AG09309 (cell line): ENCODE measurements at regions not wholly inside any gene's neighbourhood (a gene's known extent, or its start where the extent isn't known, plus 50 kb on each side); places are given as distances from the start of the nearest gene placed in this dataset.

Source experiments
- DNase-seq: peaks from one replicate; pipeline ENCODE4 v3.0.0-alpha.2; 2010; ENCODE audit warnings: low read depth
- H3K4me3 ChIP-seq: 2 replicates; pipeline ENCODE4 v1.5.1; 2011; ENCODE audit warnings: mild to moderate bottlenecking, low read depth, low read length, moderate library complexity; ENCODE audit not compliant: control insufficient read depth
- TF ChIP-seq, protein P1 (sequence below): IDR thresholded peaks from 2 replicates; pipeline ENCODE4 v1.5.1; 2011; ENCODE audit warnings: mild to moderate bottlenecking, low read depth, low read length, inconsistent platforms; ENCODE audit not compliant: insufficient read depth, control insufficient read depth; ENCODE audit errors: missing control alignments

DNA sequence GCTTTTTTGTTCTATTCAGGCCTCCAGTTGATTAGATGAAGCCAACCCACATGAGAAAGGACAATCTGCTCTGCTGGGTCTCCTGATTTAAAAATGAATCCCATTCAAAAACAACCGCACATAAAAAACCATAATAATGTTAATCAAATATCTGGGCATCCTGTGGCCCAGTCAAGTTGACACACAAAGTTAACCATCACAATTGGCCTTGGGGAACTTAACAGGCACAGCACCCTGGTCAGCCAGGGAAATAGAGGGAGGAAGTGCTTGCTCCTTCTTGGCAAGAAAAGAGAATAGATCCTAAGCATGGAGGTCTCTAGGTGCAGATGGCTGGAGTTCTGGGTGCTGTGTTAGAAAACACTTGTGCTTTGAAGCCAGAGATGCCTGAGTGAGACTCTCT is 109.6 kb upstream of the OLIG2 start:
- H3K4me3 ChIP-seq, result no peak overlapping the region
- TF ChIP-seq, protein P1, sequence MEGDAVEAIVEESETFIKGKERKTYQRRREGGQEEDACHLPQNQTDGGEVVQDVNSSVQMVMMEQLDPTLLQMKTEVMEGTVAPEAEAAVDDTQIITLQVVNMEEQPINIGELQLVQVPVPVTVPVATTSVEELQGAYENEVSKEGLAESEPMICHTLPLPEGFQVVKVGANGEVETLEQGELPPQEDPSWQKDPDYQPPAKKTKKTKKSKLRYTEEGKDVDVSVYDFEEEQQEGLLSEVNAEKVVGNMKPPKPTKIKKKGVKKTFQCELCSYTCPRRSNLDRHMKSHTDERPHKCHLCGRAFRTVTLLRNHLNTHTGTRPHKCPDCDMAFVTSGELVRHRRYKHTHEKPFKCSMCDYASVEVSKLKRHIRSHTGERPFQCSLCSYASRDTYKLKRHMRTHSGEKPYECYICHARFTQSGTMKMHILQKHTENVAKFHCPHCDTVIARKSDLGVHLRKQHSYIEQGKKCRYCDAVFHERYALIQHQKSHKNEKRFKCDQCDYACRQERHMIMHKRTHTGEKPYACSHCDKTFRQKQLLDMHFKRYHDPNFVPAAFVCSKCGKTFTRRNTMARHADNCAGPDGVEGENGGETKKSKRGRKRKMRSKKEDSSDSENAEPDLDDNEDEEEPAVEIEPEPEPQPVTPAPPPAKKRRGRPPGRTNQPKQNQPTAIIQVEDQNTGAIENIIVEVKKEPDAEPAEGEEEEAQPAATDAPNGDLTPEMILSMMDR, result no peak
- no peak for DNase-seq

DNA sequence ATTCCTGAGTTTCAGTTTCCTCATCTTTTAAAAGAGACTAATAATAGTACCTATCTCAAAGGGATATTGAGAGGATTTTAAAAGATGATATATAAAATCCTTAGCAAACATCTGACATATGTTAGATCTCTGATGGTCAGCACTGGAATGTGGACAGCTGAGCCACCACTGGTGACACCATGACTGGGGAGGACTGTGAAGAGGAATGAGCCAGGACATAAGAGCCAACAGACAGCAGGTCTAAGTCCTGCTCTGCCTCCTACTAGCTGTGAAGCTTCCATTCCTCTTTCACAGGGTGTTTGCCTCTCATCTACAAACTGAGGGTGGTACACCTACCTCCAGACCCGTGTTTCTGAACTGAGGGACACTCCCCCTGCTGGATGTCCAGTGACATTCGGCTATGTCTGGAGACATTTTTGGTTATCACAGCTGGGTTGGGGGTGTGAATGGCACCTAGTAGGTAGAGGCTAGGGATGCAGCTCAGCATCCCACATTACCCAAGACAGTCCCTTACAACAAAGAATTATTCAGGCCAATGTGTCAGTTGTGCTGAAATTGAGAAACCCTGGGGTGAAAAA is 109.1 kb upstream of the OLIG2 start:
- TF ChIP-seq, protein P1, result no peak
- no peak overlapping the region for H3K4me3 ChIP-seq
- DNase-seq, result no peak

DNA sequence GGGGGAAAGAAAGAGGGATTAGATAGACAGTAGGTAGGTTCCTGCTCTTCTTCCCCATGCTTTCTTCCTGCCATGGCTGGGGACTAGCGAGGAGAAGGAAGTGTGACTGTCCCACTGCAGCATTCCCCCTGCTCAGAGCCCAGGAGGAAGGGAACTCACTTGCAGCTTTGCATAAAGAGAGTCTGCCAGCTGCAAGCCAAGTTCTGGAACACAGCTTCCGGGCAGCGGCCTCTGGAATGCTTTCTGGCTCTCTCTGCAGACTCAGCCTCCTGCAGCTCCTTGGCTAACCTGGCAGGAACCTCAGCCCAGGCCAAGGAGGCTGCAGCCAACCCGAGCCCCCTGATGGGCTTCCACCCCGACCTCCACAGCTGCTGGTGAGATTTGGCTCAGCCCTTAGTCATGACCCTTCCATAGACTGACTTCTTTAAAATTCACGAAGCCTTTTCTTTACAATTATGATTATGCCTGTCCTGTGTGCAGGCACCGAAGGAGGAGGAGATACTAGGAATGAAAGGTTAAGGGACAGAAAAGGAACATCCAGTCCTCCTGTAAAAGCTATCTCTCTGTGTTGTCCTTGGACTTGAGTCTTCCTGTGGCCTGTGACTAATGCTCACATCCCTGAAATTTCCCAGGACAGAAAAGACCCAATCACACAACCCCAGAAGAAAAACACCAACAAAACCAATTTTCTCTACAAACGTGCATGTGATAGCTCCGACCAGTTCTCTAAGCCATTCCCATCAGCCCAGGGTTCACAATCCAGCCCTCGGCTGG is 108.2 kb upstream of the OLIG2 start:
- TF ChIP-seq, protein P1, result no peak
- H3K4me3 ChIP-seq, result no peak overlapping the region
- no peak for DNase-seq

DNA sequence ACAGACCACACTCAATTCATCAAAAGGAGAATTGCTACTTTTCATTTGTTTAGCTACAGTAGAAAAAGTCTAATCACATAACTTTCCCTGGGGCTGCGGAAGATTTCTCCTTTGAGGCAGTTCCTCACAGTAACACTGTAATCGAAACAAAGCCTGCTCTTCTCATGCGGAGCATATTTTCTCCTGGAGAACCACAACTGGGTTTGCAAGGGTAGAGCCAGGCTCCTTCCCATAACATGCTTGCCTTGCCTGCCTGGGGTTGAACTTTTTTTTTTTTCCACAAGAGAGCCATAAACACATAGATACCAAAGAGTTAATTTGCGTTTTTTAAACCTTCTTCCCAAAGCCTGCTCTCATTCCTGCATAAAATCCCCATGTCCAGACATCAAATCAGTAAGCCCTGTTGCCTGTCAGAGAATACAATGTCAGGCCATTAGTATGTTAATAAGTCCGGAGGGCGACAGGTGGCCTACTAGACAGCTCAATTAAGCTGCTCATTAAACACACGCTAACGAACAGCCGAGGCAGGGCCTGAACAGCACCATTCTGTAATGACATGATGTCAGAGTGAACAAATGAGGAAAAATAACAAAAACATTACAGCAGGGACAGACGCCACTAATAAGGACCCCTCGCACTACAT is 107.1 kb upstream of the OLIG2 start:
- H3K4me3 ChIP-seq, result no peak overlapping the region
- no peak for DNase-seq
- TF ChIP-seq, protein P1, result no peak

DNA sequence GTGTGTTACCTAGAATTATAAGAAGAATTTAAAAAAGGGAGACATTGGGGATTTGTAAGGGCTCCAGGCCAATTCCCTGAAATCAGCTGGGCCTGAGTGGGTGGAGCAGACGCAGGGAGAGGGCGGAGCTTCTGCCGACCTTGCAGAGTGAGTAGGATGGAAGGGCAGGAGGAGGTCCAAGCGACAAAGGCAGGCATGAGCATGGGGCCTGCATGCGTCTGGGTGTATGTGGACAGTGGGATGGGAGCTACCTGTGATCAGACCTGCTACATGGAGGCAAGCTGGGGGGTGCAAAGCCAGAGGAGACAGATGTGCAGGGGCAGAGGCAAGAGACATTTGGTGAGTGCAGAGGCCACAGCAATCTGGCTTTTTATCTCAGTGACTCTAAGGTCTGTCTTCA is 105.3 kb upstream of the OLIG2 start:
- no peak overlapping the region for H3K4me3 ChIP-seq
- TF ChIP-seq, protein P1, result no peak
- no peak for DNase-seq

DNA sequence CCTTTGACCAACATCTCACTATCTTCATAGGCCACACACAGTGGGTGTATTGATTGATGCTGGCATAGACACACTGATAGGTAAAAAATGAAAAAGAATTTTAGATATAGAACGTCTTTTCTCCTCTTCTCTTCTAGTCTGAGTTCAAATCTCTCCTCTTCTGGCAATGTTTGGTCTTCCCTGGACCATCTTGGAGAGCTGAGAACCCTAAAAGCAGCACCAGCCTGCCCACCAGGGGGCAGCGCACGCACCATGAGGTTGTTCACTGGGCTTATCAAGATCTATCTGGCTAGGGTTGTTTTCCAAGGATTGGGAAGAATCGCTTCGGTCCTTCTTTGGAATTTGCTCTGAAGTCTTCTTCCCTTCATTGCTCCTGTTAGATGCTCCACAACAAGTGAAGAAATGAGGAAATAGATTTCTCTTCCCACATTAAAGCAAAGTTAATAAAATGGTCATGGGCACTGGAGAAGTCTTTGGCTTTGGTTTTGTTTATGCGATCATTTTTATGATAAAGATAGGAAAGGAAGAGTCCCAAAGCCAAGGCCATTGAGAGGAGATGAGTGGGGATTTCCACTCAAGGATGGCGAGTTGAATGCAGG is 104.0 kb upstream of the OLIG2 start:
- TF ChIP-seq, protein P1, result peak; percentile 38
- H3K4me3 ChIP-seq, result no peak overlapping the region
- no peak for DNase-seq
